Transverse colon (tissue), 1 donor: ENCODE measurements at regions not wholly inside any gene's neighbourhood (a gene's known extent, or its start where the extent isn't known, plus 50 kb on each side); places are given as distances from the start of the nearest gene placed in this dataset.

Source experiments
- EP300 ChIP-seq: sonication (generic); formaldehyde crosslinking; IDR thresholded peaks from one replicate; pipeline ENCODE4 v1.6.1; 2017; ENCODE audit warnings: antibody characterized with exemption, low read depth
- POLR2A ChIP-seq: fragments of 450-650 bp; IDR thresholded peaks from one replicate; pipeline ENCODE4 v1.6.1; 2016; ENCODE audit warnings: antibody characterized with exemption, mild to moderate bottlenecking, moderate library complexity

DNA sequence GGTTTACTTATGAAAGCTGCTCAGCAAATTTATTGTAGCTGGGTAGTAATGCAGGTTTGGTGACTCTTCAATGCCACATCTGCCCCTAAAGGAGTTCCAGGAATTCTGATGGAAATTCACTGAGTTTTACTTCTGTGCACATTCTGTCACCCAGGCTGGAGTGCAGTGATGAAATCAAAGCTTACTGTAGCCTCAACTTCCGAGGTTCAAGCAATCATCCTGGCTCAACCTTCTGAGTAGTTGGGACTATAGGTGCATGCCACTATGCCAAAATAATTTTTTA lies 150.6 kb upstream of the RUNX1 start:
- TF ChIP-seq POLR2A (no peak), EP300 (no peak)
